GM12878 (cell line): ENCODE measurements at regions not wholly inside any gene's neighbourhood (a gene's known extent, or its start where the extent isn't known, plus 50 kb on each side); places are given as distances from the start of the nearest gene placed in this dataset.

Experiments used
- ATF3 ChIP-seq: IDR thresholded peaks from 2 replicates; pipeline ENCODE4 v1.6.1; 2011; ENCODE audit warnings: low read depth, mild to moderate bottlenecking, low read length, moderate library complexity, borderline replicate concordance; ENCODE audit errors: extremely low read depth
- CBX5 ChIP-seq: sonication (generic); IDR thresholded peaks from 2 replicates; pipeline ENCODE4 v1.6.1; 2016; ENCODE audit warnings: low read depth, moderate library complexity, mild to moderate bottlenecking, inconsistent platforms
- CEBPB ChIP-seq, 2 experiments: fragments of 150-350 bp in 1 of 2; IDR thresholded peaks; 2 replicates each; pipeline ENCODE4 v1.6.1; 2012 to 2014; ENCODE audit warnings: low read depth in 2 of 2, low read length in 2 of 2, borderline replicate concordance in 1 of 2, inconsistent platforms in 1 of 2
- CHD2 ChIP-seq: IDR thresholded peaks from 2 replicates; pipeline ENCODE4 v1.6.1; 2011; ENCODE audit warnings: low read depth, low read length, improper control_type of control experiment, borderline replicate concordance
- CTCF ChIP-seq, 3 experiments: IDR thresholded peaks in 2 of 3; conservative IDR thresholded peaks in 1 of 3; 2 replicates each; pipeline ENCODE4 v1.5.1; 2011; ENCODE audit warnings: low read depth in 3 of 3, low read length in 3 of 3, mild to moderate bottlenecking in 3 of 3, control low read depth in 2 of 3, moderate library complexity in 2 of 3, inconsistent platforms in 1 of 3, mixed read lengths in 1 of 3; ENCODE audit not compliant: control insufficient read depth in 2 of 3, insufficient read depth in 1 of 3; ENCODE audit errors: extremely low read depth in 1 of 3
- POLR2AphosphoS5 ChIP-seq: IDR thresholded peaks from 2 replicates; pipeline ENCODE4 v1.6.1; 2011; ENCODE audit warnings: mild to moderate bottlenecking, low read length, inconsistent platforms
- SIN3A ChIP-seq: IDR thresholded peaks from 2 replicates; pipeline ENCODE4 v1.6.1; 2012; ENCODE audit warnings: low read depth, low read length, improper control_type of control experiment
- SRF ChIP-seq, 2 experiments: IDR thresholded peaks; 2 replicates each; pipeline ENCODE4 v1.6.1; 2011; ENCODE audit warnings: low read depth in 2 of 2, low read length in 2 of 2, mild to moderate bottlenecking in 1 of 2, moderate library complexity in 1 of 2
- TF ChIP-seq, protein P1 (sequence below): IDR thresholded peaks from 2 replicates; pipeline ENCODE4 v1.6.1; 2011; ENCODE audit warnings: low read depth, low read length, improper control_type of control experiment, borderline replicate concordance
- TF ChIP-seq, protein P2 (sequence below): fragments of 450-650 bp; IDR thresholded peaks from 2 replicates; pipeline ENCODE4 v1.6.1; 2016; ENCODE audit warnings: mild to moderate bottlenecking, moderate library complexity, borderline replicate concordance

DNA sequence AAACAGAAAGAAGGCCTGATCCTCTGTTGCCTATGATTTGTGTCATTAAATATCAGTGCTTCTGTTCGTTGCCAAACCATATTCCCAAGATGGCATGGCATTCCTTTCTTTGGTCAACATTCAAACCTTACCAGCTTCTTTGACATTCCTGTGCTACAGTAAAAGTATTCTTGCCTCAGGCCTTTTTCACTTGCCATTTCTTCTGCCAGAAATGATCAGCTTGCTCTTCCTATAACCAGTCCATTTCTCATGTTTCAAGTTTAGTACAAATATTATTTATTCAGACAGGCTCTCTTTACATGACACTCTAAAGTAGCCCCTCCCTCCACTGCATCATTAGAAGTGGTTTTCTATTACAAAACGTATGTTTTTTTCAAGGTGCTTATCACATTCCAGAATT lies 278.3 kb downstream of the KCNJ2 start:
- TF ChIP-seq CBX5: no peak
- TF ChIP-seq CHD2: no peak
- TF ChIP-seq CTCF (IDR thresholded peaks at IDR 0.05 in 2 of 3, conservative IDR thresholded peaks at IDR 0.05 in 1 of 3; ENCODE audit: control insufficient read depth in 2 of 3, extremely low read depth in 1 of 3, insufficient read depth in 1 of 3, low read depth in 3 of 3, low read length in 3 of 3): no peak
- TF ChIP-seq SIN3A: no peak
- no peak for TF ChIP-seq POLR2AphosphoS5
- TF ChIP-seq SRF (IDR thresholded peaks at IDR 0.05; ENCODE audit: low read depth in 2 of 2, low read length in 2 of 2): no peak
- no peak for TF ChIP-seq ATF3
- TF ChIP-seq, protein P1, sequence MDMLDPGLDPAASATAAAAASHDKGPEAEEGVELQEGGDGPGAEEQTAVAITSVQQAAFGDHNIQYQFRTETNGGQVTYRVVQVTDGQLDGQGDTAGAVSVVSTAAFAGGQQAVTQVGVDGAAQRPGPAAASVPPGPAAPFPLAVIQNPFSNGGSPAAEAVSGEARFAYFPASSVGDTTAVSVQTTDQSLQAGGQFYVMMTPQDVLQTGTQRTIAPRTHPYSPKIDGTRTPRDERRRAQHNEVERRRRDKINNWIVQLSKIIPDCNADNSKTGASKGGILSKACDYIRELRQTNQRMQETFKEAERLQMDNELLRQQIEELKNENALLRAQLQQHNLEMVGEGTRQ: no peak
- no peak for TF ChIP-seq CEBPB (IDR thresholded peaks at IDR 0.05; ENCODE audit: borderline replicate concordance in 1 of 2, low read depth in 2 of 2, low read length in 2 of 2)
- TF ChIP-seq, protein P2, sequence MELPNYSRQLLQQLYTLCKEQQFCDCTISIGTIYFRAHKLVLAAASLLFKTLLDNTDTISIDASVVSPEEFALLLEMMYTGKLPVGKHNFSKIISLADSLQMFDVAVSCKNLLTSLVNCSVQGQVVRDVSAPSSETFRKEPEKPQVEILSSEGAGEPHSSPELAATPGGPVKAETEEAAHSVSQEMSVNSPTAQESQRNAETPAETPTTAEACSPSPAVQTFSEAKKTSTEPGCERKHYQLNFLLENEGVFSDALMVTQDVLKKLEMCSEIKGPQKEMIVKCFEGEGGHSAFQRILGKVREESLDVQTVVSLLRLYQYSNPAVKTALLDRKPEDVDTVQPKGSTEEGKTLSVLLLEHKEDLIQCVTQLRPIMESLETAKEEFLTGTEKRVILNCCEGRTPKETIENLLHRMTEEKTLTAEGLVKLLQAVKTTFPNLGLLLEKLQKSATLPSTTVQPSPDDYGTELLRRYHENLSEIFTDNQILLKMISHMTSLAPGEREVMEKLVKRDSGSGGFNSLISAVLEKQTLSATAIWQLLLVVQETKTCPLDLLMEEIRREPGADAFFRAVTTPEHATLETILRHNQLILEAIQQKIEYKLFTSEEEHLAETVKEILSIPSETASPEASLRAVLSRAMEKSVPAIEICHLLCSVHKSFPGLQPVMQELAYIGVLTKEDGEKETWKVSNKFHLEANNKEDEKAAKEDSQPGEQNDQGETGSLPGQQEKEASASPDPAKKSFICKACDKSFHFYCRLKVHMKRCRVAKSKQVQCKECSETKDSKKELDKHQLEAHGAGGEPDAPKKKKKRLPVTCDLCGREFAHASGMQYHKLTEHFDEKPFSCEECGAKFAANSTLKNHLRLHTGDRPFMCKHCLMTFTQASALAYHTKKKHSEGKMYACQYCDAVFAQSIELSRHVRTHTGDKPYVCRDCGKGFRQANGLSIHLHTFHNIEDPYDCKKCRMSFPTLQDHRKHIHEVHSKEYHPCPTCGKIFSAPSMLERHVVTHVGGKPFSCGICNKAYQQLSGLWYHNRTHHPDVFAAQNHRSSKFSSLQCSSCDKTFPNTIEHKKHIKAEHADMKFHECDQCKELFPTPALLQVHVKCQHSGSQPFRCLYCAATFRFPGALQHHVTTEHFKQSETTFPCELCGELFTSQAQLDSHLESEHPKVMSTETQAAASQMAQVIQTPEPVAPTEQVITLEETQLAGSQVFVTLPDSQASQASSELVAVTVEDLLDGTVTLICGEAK: no peak
